Stomach (tissue), 4 donors: ENCODE measurements at regions not wholly inside any gene's neighbourhood (a gene's known extent, or its start where the extent isn't known, plus 50 kb on each side); places are given as distances from the start of the nearest gene placed in this dataset.

Source experiments
- EP300 ChIP-seq: sonication (generic); formaldehyde crosslinking; IDR thresholded peaks from one replicate; pipeline ENCODE4 v1.6.1; 2017; ENCODE audit warnings: antibody characterized with exemption
- POLR2A ChIP-seq, 4 donors: fragments of 450-650 bp; IDR thresholded peaks; one replicate each; pipeline ENCODE4 v1.6.1; 2016; ENCODE audit warnings: antibody characterized with exemption in 4 of 4, control low read depth in 2 of 4, mild to moderate bottlenecking in 1 of 4, moderate library complexity in 1 of 4
- POLR2AphosphoS5 ChIP-seq, 3 donors: sonication (generic); formaldehyde crosslinking; IDR thresholded peaks; one replicate each; pipeline ENCODE4 v1.6.1; 2016; ENCODE audit warnings: antibody characterized with exemption in 3 of 3
- TF ChIP-seq, protein P1 (sequence below), 7 experiments: fragments of 450-650 bp in 4 of 7; fragments of 200-600 bp in 3 of 7; sonication (generic) in 3 of 7; IDR thresholded peaks; one replicate each; pipeline ENCODE4 v1.5.1; 2016 to 2019; ENCODE audit warnings: antibody characterized with exemption in 7 of 7, control low read depth in 2 of 7, mild to moderate bottlenecking in 1 of 7

DNA sequence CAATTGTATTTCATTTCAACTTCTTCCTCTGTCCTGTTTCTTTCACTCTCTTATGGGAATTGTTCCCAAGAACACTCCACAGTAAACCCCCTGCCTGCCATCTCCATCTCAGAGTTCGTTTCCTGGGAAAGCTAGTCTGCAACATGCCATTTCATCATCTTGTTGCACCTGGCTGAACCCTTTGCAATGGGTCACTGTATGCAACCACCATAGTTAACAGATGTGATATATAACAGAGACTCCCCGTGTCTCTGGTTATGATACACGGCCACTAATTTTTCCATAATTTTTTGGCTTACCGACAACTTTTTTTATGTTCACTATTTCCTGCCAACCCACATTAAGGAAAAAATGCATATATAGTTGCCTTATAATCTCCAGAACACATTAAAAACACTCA lies 95.5 kb downstream of the CHST2 start:
- TF ChIP-seq EP300 (no peak), POLR2A (IDR thresholded peaks at IDR 0.05) (no peak), POLR2AphosphoS5 (IDR thresholded peaks at IDR 0.05) (no peak)
- TF ChIP-seq, protein P1, sequence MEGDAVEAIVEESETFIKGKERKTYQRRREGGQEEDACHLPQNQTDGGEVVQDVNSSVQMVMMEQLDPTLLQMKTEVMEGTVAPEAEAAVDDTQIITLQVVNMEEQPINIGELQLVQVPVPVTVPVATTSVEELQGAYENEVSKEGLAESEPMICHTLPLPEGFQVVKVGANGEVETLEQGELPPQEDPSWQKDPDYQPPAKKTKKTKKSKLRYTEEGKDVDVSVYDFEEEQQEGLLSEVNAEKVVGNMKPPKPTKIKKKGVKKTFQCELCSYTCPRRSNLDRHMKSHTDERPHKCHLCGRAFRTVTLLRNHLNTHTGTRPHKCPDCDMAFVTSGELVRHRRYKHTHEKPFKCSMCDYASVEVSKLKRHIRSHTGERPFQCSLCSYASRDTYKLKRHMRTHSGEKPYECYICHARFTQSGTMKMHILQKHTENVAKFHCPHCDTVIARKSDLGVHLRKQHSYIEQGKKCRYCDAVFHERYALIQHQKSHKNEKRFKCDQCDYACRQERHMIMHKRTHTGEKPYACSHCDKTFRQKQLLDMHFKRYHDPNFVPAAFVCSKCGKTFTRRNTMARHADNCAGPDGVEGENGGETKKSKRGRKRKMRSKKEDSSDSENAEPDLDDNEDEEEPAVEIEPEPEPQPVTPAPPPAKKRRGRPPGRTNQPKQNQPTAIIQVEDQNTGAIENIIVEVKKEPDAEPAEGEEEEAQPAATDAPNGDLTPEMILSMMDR (IDR thresholded peaks at IDR 0.05): no peak
